ENCODE measurements at regions not wholly inside any gene's neighbourhood (a gene's known extent, or its start where the extent isn't known, plus 50 kb on each side); places are given as distances from the start of the nearest gene placed in this dataset.

- no TSS peak for BruUV-seq (replicated peaks)
These were observed 255.2 kb upstream of the IRX1 start for GRCh38 chr5:3340471-3340870.

GRCh38 chr5:3339798-3340115, 255.9 kb upstream of the IRX1 start:
- ChIA-PET POLR2A (no interaction called here), CTCF (no interaction called here), RAD21 (ENCODE audit: low non-redundant PET in 1 of 2, low total read pairs in 2 of 2, uncharacterized antibody in 2 of 2, unreplicated experiment in 2 of 2) (no interaction called here)
- intact Hi-C loops (cut with micrococcal nuclease): no loop called here
- Histone ChIP-seq H2AFZ (ENCODE audit: low read depth, low read length, poor library complexity, severe bottlenecking) (no peak overlapping the region), H3K4me3 (replicated peaks in 1 of 2; ENCODE audit: low read depth in 1 of 2, low read length in 2 of 2) (no peak overlapping the region), H3K79me2 (ENCODE audit: insufficient read depth, low read length) (no peaks in the 10 kb centered on the region), H3K9me3 (ENCODE audit: control insufficient read depth in 1 of 2, insufficient read depth in 1 of 2, low read depth in 1 of 2, low read length in 2 of 2) (peaks cover 0 to 13% of the 10 kb centered on the region in 2 experiments; a peak in 2 of 4 replicates), H3K9ac (ENCODE audit: low read length) (no peak overlapping the region), H3K36me3 (ENCODE audit: control insufficient read depth in 1 of 2, insufficient read depth in 2 of 2, low read length in 2 of 2) (no peaks in the 10 kb centered on the region), H3K27ac (ENCODE audit: low read depth, low read length) (no peak overlapping the region), H3K9me2 (ENCODE audit: insufficient read depth) (no peaks in the 10 kb centered on the region), H3K4me1 (ENCODE audit: control insufficient read depth in 1 of 2, insufficient read depth in 2 of 2, low read length in 2 of 2) (no peaks in the 10 kb centered on the region), H4K20me1 (ENCODE audit: insufficient read depth) (no peaks in the 10 kb centered on the region), H3K4me2 (ENCODE audit: low read length) (no peak overlapping the region), H3K27me3 (ENCODE audit: insufficient read depth, low read length) (no peaks in the 10 kb centered on the region)
- no peak for ATAC-seq
- DNase-seq (ENCODE audit: low read depth, low spot score): no peak
- BruUV-seq (replicated peaks): no TSS peak
- TF ChIP-seq POLR2A (IDR thresholded peaks at IDR 0.05; ENCODE audit: borderline replicate concordance, extremely low read depth, insufficient read depth, insufficient read length) (no peak), CBX3 (IDR thresholded peaks at IDR 0.05; ENCODE audit: low read depth) (no peak), POLR2AphosphoS5 (IDR thresholded peaks at IDR 0.05; ENCODE audit: low read depth, low read length) (no peak), JUND (IDR thresholded peaks at IDR 0.05) (no peak), CTCF (IDR thresholded peaks at IDR 0.05 in 2 of 3, conservative IDR thresholded peaks at IDR 0.05 in 1 of 3; ENCODE audit: borderline replicate concordance in 1 of 3, insufficient read depth in 1 of 3, low read depth in 2 of 3, low read length in 2 of 3) (no peak), SIN3A (IDR thresholded peaks at IDR 0.05; ENCODE audit: low read depth) (no peak), CEBPB (IDR thresholded peaks at IDR 0.05; ENCODE audit: low read depth) (no peak), EGR1 (IDR thresholded peaks at IDR 0.05; ENCODE audit: low read depth) (no peak), SP1 (IDR thresholded peaks at IDR 0.05; ENCODE audit: low read depth) (no peak), MAX (IDR thresholded peaks at IDR 0.05) (no peak), RAD21 (IDR thresholded peaks at IDR 0.05; ENCODE audit: low read depth) (no peak), SRF (IDR thresholded peaks at IDR 0.05; ENCODE audit: low read depth) (no peak), EZH2 (IDR thresholded peaks at IDR 0.05) (no peak), REST (IDR thresholded peaks at IDR 0.05; ENCODE audit: low read depth) (no peak)

More at GRCh38 chr5:3340471-3340870, 255.2 kb upstream of the IRX1 start:
- Histone ChIP-seq H3K4me2 (ENCODE audit: low read length) (no peak overlapping the region), H3K36me3 (ENCODE audit: control insufficient read depth in 1 of 2, insufficient read depth in 2 of 2, low read length in 2 of 2) (no peaks in the 10 kb centered on the region), H3K79me2 (ENCODE audit: insufficient read depth, low read length) (no peaks in the 10 kb centered on the region), H3K4me3 (replicated peaks in 1 of 2; ENCODE audit: low read depth in 1 of 2, low read length in 2 of 2) (no peak overlapping the region), H3K4me1 (ENCODE audit: control insufficient read depth in 1 of 2, insufficient read depth in 2 of 2, low read length in 2 of 2) (no peaks in the 10 kb centered on the region), H4K20me1 (ENCODE audit: insufficient read depth) (no peaks in the 10 kb centered on the region), H3K9me3 (ENCODE audit: control insufficient read depth in 1 of 2, insufficient read depth in 1 of 2, low read depth in 1 of 2, low read length in 2 of 2) (peaks cover 0 to 13% of the 10 kb centered on the region in 2 experiments; a peak in 2 of 4 replicates), H3K27me3 (ENCODE audit: insufficient read depth, low read length) (no peaks in the 10 kb centered on the region), H3K9me2 (ENCODE audit: insufficient read depth) (no peaks in the 10 kb centered on the region), H3K27ac (ENCODE audit: low read depth, low read length) (no peak overlapping the region), H3K9ac (ENCODE audit: low read length) (no peak overlapping the region), H2AFZ (ENCODE audit: low read depth, low read length, poor library complexity, severe bottlenecking) (no peak overlapping the region)
- RAD21 ChIA-PET (ENCODE audit: low non-redundant PET in 1 of 2, low total read pairs in 2 of 2, uncharacterized antibody in 2 of 2, unreplicated experiment in 2 of 2): no interaction called here
- ATAC-seq: no peak
- intact Hi-C loops (cut with micrococcal nuclease): no loop called here
- DNase-seq (ENCODE audit: low read depth, low spot score): no peak
- CTCF ChIA-PET: no interaction called here
- TF ChIP-seq EZH2phosphoT487 (IDR thresholded peaks at IDR 0.05; ENCODE audit: borderline replicate concordance) (no peak), MAX (IDR thresholded peaks at IDR 0.05) (no peak), EZH2 (IDR thresholded peaks at IDR 0.05) (no peak)
- POLR2A ChIA-PET: no interaction called here
